ENCODE measurements at regions not wholly inside any gene's neighbourhood (a gene's known extent, or its start where the extent isn't known, plus 50 kb on each side); places are given as distances from the start of the nearest gene placed in this dataset.
"Not testable (repeated sequence)": the region's sequence is repeated elsewhere in the genome, so short reads cannot be mapped to it uniquely, and the experiment has no call there.

GRCh38 chr10:11691319-11691755 is 50.8 kb upstream of the ECHDC3 start:
- DNase-seq, result no peak

DNA sequence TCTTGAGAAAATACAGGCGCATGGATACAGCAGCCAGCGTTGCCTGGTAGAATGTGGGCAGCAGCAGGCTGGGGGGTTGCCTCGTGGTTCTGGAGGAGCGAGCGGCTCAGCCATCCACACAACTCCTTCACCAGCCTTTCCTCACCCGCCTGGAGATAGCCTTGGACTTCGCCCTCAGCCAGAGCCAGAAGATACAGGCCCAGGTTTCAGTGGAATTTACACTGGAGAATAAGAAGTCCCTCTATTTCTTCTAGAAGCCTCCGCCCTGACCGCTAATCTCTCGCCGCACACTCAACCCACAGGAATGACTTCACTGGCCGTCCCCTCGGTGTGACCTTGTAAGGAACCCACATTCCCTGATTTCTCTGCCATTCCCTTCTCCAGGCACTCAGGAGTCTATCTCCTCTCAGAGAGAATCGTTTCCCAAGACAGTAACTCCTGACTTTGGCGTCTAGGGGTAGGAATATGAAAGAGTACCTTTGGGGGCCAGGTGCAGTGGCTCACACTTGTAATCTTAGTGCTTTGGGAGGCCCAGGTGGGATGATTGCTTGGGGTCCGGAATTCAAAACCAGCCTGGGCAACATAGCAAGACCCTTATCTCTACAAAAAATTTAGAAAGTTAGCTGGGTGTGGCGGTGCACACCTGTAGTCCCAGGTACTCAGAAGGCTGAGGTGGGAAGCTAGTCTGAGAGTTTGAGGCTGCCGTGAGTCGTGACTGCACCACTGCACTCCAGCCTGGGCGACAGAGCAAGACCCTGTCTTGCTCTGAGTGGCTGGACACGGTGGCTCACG is 52.0 kb upstream of the ECHDC3 start:
- no peak for DNase-seq

DNA sequence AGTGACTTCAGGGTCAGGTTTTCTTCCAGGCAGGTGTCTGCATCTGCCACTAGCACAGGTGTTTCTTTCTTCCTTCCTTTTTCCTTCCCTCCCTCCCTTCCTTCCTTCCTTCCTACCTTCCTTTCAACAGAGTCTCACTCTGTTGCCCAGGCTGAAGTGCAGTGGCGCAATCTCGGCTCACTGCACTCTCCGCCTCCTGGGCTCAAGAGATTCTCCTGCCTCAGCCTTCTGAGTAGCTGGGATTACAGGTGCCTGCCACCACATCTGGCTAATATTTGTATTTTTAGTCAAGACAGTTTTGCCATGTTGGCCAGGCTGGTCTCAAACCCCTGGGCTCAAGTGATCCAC is 53.8 kb upstream of the ECHDC3 start:
- not testable (repeated sequence) for DNase-seq

DNA sequence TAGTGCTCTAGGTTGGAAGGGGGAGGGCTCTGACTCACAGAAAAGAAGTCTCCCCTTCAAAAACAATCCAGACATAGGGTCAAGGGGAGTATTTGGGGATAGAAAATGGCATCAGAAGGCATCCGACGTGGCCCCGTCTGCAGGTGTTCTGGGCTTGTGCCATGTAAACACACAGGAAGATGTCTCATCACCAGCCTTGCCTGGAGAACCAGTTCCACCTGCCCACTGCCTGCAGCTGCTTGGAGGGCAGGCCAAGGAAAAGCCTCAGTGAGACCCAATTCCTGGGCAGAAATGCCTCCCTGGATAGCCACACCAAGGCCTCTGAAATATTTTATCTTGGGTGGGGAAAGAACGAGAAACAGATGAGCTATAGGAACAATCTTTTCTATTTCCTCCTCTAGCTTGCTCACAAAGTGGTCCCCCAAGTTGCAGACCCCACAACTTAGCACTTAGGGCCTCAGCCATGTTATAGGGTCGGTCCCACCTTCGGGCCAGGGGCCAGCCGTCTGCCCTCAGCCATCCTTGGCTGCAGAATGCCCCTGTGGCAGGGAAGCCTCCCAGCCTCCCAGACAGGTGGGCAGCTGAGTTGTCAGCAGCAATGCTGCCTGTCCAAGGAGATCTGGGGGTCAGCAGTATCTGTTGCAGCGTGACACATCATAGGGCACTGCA is 54.3 kb upstream of the ECHDC3 start:
- no peak for DNase-seq

DNA sequence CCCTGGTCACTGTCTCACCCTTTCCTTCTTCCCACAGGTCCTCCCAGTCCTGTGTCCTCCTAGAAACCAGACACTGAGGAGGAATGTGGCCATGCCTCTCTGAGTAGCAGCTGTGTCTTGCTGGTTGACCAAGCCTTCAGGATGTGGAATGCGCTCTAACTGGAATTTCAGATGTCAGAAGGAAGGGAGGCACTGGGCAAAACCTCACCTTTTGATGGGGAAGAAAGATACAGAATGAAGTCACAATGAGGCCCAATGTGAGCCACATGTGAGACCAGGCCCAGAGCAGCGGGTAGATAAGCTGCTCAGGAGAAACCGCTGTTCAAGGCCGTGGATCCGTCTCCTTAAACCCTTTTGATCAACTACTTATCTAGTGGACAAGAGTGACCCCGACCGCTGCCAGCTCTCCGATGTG is 54.8 kb upstream of the ECHDC3 start:
- no peak for DNase-seq

DNA sequence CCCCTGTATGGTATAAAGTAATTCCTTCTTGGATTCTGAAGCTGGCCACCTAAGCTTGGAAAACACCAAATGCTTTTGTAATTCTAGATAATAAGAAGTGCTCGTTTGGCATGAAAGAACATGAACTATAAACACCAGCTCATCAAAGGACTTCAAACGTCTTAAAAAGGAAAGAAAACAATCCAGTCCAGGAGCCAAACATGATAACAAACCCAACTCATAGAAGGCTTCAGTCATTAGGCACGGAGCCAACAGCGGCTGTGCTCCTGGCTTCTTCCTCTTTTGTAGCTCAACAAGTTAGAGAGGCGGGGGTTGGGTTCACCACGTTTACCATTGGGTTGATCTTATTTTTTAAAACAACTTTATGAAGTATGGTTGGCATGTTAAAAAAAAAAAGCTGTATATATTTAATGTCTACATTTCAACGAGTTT is 56.4 kb upstream of the ECHDC3 start:
- no peak for DNase-seq

DNA sequence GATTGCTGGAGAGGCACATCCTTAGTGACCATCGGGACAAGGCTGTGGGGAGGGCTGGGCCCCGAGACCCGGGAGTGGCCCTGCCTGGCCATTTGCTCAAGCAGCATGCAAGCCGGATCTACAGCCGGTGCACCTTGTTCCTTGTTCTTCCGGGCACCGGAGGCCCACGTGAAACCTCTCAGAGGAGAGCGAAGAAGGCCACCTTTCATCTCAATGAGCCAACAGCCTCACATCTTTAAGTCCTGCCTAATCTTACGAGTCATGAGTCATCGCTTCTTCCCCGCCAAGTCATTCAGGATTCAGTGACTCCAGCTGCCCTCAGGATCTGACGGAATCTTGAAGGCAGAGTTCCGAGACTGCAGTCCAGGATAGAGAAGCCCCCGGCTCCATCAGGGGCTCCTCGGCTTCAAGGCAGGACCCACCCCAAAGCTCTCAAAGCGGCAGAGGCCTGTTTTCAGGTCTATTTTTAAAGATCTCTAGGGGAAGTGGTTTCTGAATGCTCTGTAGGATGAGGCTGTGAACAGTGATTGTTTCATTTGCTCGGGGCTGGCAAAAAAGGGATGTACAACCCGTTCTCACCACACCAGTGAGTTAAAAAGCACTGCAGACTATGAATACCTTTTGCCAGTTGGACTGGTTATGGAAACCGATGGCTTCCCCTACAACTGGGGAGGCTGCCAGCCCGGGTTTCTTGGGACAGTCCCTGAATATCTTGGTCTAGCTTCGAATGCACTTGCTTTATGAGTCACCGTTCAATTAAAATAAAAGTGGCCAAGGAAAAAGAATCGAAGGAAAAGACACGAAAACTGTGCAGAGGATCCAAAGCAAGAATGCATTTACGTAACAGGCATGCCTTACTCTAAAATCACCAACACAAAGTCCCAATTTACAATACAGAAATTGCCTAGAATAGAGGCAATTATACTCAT is 57.2 kb upstream of the ECHDC3 start:
- peak; percentile 65 for DNase-seq

DNA sequence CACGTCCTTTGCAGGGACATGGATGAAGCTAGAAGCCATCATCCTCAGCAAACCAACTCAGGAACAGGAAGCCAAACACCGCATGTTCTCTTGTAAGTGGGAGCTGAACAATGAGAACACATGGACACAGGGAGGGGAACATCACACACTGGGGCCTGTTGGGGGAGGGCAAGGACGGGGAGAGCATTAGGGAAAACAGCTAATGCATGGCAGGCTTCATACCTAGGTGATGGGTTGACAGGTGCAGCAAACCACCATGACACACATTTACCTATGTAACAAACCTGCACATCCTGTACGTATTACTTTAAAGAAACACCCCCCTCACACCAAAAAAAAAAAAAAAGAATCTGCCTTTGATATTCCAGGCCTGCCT is 57.9 kb upstream of the ECHDC3 start:
- not testable (repeated sequence) for DNase-seq

- no peak for DNase-seq
These were observed 58.5 kb upstream of the ECHDC3 start for GRCh38 chr10:11683529-11684320.

- DNase-seq, result no peak
These were observed 59.3 kb upstream of the ECHDC3 start for GRCh38 chr10:11682851-11683250.

DNA sequence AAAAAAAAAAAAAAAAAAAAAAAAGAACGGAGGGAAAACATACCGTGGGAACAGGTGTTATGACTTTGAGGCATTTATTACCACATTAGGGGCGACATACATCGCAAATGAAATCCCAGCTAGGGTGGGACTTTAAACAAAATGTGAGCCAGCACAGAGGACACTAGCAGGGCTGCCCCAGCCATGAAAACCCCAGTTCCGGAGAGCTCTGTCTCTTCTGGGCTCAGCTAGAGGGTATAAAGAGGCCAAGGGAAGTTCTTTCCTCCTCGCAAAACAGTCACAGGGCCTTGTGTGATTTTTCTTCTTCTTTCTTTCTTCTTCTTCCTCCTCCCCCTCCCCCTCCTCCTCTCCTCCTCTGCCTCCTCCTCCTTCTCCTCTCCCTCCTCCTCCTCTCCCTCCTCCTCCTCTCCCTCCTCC is 59.9 kb upstream of the ECHDC3 start:
- no peak for DNase-seq

DNA sequence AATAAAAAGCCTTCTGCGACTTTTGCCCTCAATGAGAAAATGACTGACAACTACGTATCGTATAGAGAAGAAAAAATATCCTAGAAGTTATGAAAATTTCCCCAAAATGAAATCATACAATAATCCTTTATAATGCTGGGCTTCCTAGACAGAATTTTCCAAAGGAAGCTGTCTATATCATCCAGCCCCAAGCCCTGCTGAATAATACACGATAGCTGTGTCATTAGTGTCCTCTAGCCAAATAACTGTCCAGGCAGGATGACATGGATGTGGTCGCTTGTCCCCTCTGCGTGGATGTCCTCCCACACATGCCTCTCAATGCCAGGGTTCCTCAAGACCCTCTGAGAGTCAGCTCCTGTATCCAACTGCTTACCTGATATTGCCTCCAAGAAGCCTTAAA is 61.7 kb upstream of the ECHDC3 start:
- no peak for DNase-seq

- no peak for DNase-seq
These were observed 62.2 kb upstream of the ECHDC3 start for GRCh38 chr10:11679946-11680345.

DNA sequence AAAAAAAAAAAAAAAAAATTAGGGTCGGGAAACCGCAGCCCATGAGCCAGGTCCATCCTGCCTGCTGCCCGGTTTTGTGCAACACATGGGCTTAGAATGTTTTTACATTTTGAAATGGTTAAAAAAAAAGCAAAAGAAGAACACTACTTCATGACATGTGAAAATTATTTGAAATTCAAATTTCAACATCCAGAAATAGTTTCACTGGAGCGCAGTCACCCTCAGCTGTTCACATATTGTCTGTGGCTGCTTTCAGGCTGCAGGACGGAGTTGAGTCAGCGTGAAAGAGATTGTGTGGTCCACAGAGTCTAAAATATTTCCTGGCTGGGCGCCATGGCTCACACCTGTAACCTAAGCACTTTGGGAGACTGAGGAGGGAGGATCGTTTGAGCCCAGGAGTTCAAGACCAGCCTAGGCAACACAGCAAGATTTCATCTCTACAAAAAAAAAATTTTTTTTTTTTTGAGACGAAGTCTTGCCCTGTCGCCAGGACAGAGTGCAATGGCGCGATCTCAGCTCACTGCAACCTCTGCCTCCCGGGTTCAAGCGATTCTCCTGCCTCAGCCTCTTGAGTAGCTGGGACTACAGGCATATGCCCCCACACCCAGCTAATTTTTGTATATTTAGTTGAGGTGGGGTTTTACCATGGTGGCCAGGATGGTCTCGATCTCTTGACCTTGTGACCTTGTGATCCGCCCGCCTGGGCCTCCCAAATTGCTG is 63.9 kb upstream of the ECHDC3 start:
- DNase-seq, result no peak

DNA sequence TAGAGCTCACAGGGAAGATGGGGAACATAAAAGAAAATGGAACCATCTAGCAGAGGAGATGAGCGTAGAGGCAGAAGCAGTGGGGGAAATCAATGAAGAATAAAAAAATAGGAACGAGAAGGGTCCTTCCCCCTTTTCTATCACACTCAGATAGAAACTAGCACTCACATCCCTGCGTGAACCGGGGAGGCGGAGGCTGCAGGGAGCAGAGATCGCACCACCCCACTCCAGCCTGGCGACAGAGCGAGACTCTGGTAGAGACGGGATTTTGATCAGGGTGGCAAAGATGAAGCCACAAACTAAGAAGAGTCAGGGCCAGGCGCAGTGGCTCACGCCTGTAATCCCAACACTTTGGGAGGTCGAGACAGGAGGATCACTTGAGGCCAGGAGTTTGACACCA is 64.7 kb upstream of the ECHDC3 start:
- no peak for DNase-seq

- no peak for DNase-seq
These were observed 62.2 kb upstream of the USP6NL start for GRCh38 chr10:11673346-11674280.

- no peak for DNase-seq
These were observed 61.4 kb upstream of the USP6NL start for GRCh38 chr10:11672836-11673235.

DNA sequence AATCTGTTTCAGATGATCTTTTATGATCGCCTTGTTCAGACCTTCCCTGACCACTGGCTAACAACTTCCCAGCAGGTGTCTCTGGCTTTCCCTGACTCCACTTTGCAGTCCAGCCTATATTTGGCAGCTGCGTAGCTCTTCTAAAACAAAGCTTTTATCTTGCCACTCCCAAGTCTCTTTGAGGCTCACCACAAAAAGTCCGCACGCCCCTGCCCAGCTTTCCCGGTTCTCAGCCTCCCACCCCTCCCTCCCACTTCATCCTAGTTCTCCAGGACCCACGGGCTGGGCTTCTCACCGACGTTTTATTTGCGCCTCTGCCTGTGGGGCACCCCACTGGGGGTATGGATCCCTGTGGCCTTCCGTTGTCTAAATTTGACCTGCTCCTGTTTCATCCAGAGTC is 58.9 kb upstream of the USP6NL start:
- DNase-seq, result no peak

GRCh38 chr10:11668847-11669610 is 57.6 kb upstream of the USP6NL start:
- no peak for DNase-seq

GRCh38 chr10:11667756-11668155 is 56.3 kb upstream of the USP6NL start:
- no peak for DNase-seq

Measured in left hindlimb (tissue), 1 donor.